OCI-LY3 (cell line): ENCODE measurements at regions not wholly inside any gene's neighbourhood (a gene's known extent, or its start where the extent isn't known, plus 50 kb on each side); places are given as distances from the start of the nearest gene placed in this dataset.
"Not testable (repeated sequence)": the region's sequence is repeated elsewhere in the genome, so short reads cannot be mapped to it uniquely, and the experiment has no call there.

Source experiments
- H2AFZ ChIP-seq: fragments of 200-600, 300-600 bp; shearing (Covaris generic); 2 replicates; pipeline ENCODE4 v1.6.0; 2014; ENCODE audit warnings: antibody characterized with exemption, low read depth, low read length
- H3K27ac ChIP-seq: fragments of 200-600, 300-600 bp; sonication (generic); 2 replicates; pipeline ENCODE4 v1.5.1; 2014; ENCODE audit warnings: mild to moderate bottlenecking, low read length, moderate library complexity, mixed read lengths
- H3K27me3 ChIP-seq: fragments of 200-600, 300-600 bp; sonication (generic); 2 replicates; pipeline ENCODE4 v1.6.1; 2014; ENCODE audit warnings: low read depth, low read length, mixed read lengths
- H3K36me3 ChIP-seq: fragments of 200-600, 300-600 bp; sonication (generic); replicated peaks from 2 replicates; pipeline ENCODE3; 2014; ENCODE audit warnings: low read depth, low read length, mixed read lengths
- H3K4me1 ChIP-seq: fragments of 300-600, 200-600 bp; sonication (generic); 2 replicates; pipeline ENCODE4 v1.6.1; 2014; ENCODE audit warnings: low read length, mixed read lengths
- H3K4me2 ChIP-seq: fragments of 200-600, 300-600 bp; sonication (generic); 2 replicates; pipeline ENCODE4 v1.6.1; 2014; ENCODE audit warnings: low read length, mixed read lengths
- H3K4me3 ChIP-seq: fragments of 300-600, 200-600 bp; sonication (generic); 2 replicates; pipeline ENCODE4 v1.5.1; 2014; ENCODE audit warnings: antibody characterized with exemption, mild to moderate bottlenecking, low read length, moderate library complexity
- H3K79me2 ChIP-seq: fragments of 300-600, 200-600 bp; shearing (Covaris generic); 2 replicates; pipeline ENCODE4 v1.6.1; 2014; ENCODE audit warnings: mild to moderate bottlenecking, low read length, mixed read lengths
- H3K9ac ChIP-seq: fragments of 300-600, 200-600 bp; shearing (Covaris generic); 2 replicates; pipeline ENCODE4 v1.6.0; 2014; ENCODE audit warnings: mild to moderate bottlenecking, low read length, moderate library complexity
- H3K9me3 ChIP-seq: fragments of 200-600, 300-600 bp; shearing (Covaris generic); 2 replicates; pipeline ENCODE4 v1.6.1; 2014; ENCODE audit warnings: low read length, mixed read lengths; ENCODE audit not compliant: insufficient read depth
- H4K20me1 ChIP-seq: fragments of 200-600, 300-600 bp; sonication (generic); 2 replicates; pipeline ENCODE4 v1.6.1; 2016; ENCODE audit warnings: low read length, mixed read lengths; ENCODE audit not compliant: insufficient read depth
- CTCF ChIP-seq: fragments of 200-600, 300-600 bp; sonication (generic); IDR thresholded peaks from 2 replicates; pipeline ENCODE4 v1.5.1; 2014; ENCODE audit warnings: antibody characterized with exemption, low read length, low read depth
- EZH2phosphoT487 ChIP-seq: fragments of 200-600 bp; shearing (Covaris generic); IDR thresholded peaks from 2 replicates; pipeline ENCODE4 v1.6.1; 2018; ENCODE audit warnings: antibody characterized with exemption, mixed run types, low read depth

- no peak for TF ChIP-seq CTCF
- TF ChIP-seq EZH2phosphoT487 = no peak
- Histone ChIP-seq H3K9ac (no peak overlapping the region), H3K9me3 (no peaks in the 10 kb centered on the region), H3K4me1 (no peaks in the 10 kb centered on the region), H3K36me3 (no peaks in the 10 kb centered on the region), H3K4me2 (no peak overlapping the region), H3K27me3 (no peaks in the 10 kb centered on the region), H3K4me3 (no peak overlapping the region), H4K20me1 (no peaks in the 10 kb centered on the region), H3K27ac (no peak overlapping the region), H2AFZ (no peak overlapping the region), H3K79me2 (no peaks in the 10 kb centered on the region)
Observed at GRCh38 chr5:96112703-96113102, 151.1 kb upstream of the ELL2 start.

DNA sequence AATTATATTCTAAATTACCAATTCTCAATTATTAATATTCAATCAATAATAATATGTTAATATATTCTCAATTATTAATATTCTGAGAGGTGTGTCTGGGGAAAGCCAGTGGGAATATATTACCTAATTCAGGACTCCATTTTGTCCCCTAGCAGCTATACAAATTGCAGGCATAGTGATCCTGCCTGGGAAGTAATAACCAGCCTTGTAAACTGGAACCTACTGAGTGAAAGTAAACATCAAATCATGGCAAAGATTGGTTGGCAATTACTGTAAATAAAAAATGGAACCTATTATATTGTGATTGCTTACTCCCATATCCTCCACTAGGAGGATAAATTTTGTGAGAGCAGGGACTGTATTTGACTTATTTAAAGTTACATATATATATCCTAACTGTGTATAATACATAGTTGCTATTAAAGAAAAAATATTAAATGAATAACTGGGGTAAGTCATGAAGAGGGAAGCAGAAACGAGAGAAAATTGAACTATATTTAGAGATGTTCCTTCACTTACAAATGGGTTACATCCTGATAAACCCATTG, 150.5 kb upstream of the ELL2 start:
- no peak for TF ChIP-seq EZH2phosphoT487
- TF ChIP-seq CTCF = no peak
- H3K9ac ChIP-seq = no peak overlapping the region
- no peaks in the 10 kb centered on the region for H3K79me2 ChIP-seq
- H3K4me2 ChIP-seq = no peak overlapping the region
- H4K20me1 ChIP-seq = no peaks in the 10 kb centered on the region
- no peaks in the 10 kb centered on the region for H3K36me3 ChIP-seq
- no peaks in the 10 kb centered on the region for H3K27me3 ChIP-seq
- H3K4me3 ChIP-seq = no peak overlapping the region
- no peak overlapping the region for H2AFZ ChIP-seq
- no peaks in the 10 kb centered on the region for H3K4me1 ChIP-seq
- no peak overlapping the region for H3K27ac ChIP-seq
- H3K9me3 ChIP-seq = no peaks in the 10 kb centered on the region

GRCh38 chr5:96111080-96111756, 149.6 kb upstream of the ELL2 start:
- Histone ChIP-seq H3K36me3 (no peaks in the 10 kb centered on the region), H3K4me3 (no peak overlapping the region), H2AFZ (no peak overlapping the region), H4K20me1 (no peaks in the 10 kb centered on the region), H3K79me2 (no peaks in the 10 kb centered on the region), H3K4me1 (no peaks in the 10 kb centered on the region), H3K9ac (no peak overlapping the region), H3K27ac (no peak overlapping the region), H3K9me3 (no peaks in the 10 kb centered on the region), H3K4me2 (no peak overlapping the region), H3K27me3 (no peaks in the 10 kb centered on the region)
- TF ChIP-seq EZH2phosphoT487 (no peak), CTCF (no peak)

DNA sequence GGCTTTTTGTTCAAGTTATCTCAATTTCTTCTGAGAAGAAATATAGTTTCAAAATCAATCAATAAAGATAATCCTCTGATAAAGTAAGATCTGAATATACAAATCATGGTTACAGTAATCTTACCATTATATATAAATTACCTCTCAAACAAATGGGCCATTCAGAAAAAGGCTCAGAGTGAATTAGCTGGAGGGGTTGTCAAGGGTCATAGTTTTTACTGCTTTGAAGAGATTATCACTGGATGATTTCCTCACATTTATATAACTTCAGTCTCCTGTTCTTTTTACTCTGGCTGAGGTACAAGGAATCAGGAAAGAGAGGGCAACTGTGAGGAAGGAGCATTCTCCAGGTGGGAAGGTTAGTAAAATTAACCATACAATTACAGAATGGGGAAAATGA, 148.6 kb upstream of the ELL2 start:
- no peak overlapping the region for H3K4me2 ChIP-seq
- H3K9me3 ChIP-seq = no peaks in the 10 kb centered on the region
- H3K9ac ChIP-seq = no peak overlapping the region
- no peaks in the 10 kb centered on the region for H4K20me1 ChIP-seq
- H2AFZ ChIP-seq = no peak overlapping the region
- no peaks in the 10 kb centered on the region for H3K36me3 ChIP-seq
- H3K27ac ChIP-seq = no peak overlapping the region
- no peaks in the 10 kb centered on the region for H3K4me1 ChIP-seq
- H3K27me3 ChIP-seq = no peaks in the 10 kb centered on the region
- H3K79me2 ChIP-seq = no peaks in the 10 kb centered on the region
- no peak overlapping the region for H3K4me3 ChIP-seq
- TF ChIP-seq CTCF = no peak
- no peak for TF ChIP-seq EZH2phosphoT487

DNA sequence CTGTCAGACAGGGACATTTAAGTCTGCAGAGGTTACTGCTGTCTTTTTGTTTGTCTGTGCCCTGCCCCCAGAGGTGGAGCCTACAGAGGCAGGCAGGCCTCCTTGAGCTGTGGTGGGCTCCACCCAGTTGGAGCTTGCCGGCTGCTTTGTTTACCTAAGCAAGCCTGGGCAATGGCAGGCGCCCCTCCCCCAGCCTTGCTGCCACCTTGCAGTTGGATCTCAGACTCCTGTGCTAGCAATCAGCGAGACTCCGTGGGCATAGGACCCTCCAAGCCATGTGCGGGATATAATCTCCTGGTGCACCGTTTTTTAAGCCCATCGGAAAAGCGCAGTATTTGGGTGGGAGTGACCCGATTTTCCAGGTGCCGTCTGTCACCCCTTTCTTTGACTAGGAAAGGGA, 147.0 kb upstream of the ELL2 start:
- not testable (repeated sequence) for H4K20me1 ChIP-seq, H3K9me3 ChIP-seq, H3K27me3 ChIP-seq, H3K9ac ChIP-seq, H2AFZ ChIP-seq, H3K4me2 ChIP-seq, H3K36me3 ChIP-seq, H3K79me2 ChIP-seq, H3K4me1 ChIP-seq, H3K27ac ChIP-seq, H3K4me3 ChIP-seq

GRCh38 chr5:96103829-96104228, 142.2 kb upstream of the ELL2 start:
- not testable (repeated sequence) for H3K36me3 ChIP-seq, H3K9me3 ChIP-seq, H4K20me1 ChIP-seq, H3K4me2 ChIP-seq, H3K4me3 ChIP-seq, H3K79me2 ChIP-seq, H3K9ac ChIP-seq, H3K27me3 ChIP-seq, H3K4me1 ChIP-seq, H3K27ac ChIP-seq, H2AFZ ChIP-seq
